ENCODE measurements at regions not wholly inside any gene's neighbourhood (a gene's known extent, or its start where the extent isn't known, plus 50 kb on each side); places are given as distances from the start of the nearest gene placed in this dataset.

GRCh38 chr2:196242131-196242620, 70.8 kb upstream of the STK17B start:
- Histone ChIP-seq H3K36me3 (ENCODE audit: control insufficient read depth in 2 of 2, extremely low read depth in 1 of 2, insufficient read depth in 2 of 2, low read length in 2 of 2) (peaks cover 5 to 32% of the 10 kb centered on the region in 2 experiments), H4K20me1 (replicated peaks; ENCODE audit: control insufficient read depth, extremely low read depth, insufficient read depth, low read length) (no peaks in the 10 kb centered on the region), H3K9me1 (replicated peaks; ENCODE audit: control insufficient read depth, extremely low read depth, insufficient read depth, low read length) (no peaks in the 10 kb centered on the region), H3K79me2 (ENCODE audit: control insufficient read depth, insufficient read depth, low read length) (peaks cover 6% of the 10 kb centered on the region), H3K4me1 (ENCODE audit: control insufficient read depth, extremely low read depth, insufficient read depth, low read length) (peaks cover 31% of the 10 kb centered on the region), H3K9me3 (replicated peaks; ENCODE audit: control insufficient read depth, insufficient read depth, low read length) (no peaks in the 10 kb centered on the region), H3K4me2 (ENCODE audit: insufficient read depth, low read length) (no peak overlapping the region), H3K9ac (replicated peaks; ENCODE audit: extremely low read depth, insufficient read depth, low read length) (no peak overlapping the region), H3K27me3 (ENCODE audit: control insufficient read depth in 2 of 2, insufficient read depth in 2 of 2, low read length in 2 of 2) (no peaks in the 10 kb centered on the region), H3K4me3 (replicated peaks in 1 of 3; ENCODE audit: insufficient read depth in 1 of 3, low read depth in 1 of 3, low read length in 3 of 3) (no peak overlapping the region), H2AFZ (ENCODE audit: low read depth, low read length) (no peak overlapping the region), H3K27ac (ENCODE audit: insufficient read depth, low read depth, low read length) (peak overlapping the region; percentile 19)
- no TSS peak for BruUV-seq (replicated peaks)
- TF ChIP-seq POLR2AphosphoS5 (IDR thresholded peaks at IDR 0.05; ENCODE audit: insufficient read depth, low read depth, low read length) (no peak), EZH2 (IDR thresholded peaks at IDR 0.05; ENCODE audit: borderline replicate concordance, low read depth, low read length, severe bottlenecking) (no peak), MYC (IDR thresholded peaks at IDR 0.05; ENCODE audit: low read depth, low read length) (no peak)
- intact Hi-C loops (cut with micrococcal nuclease) (no loop called here), dilution Hi-C loops (cut with MboI; ENCODE audit: extremely low pct_ligation_motif_present, low sequenced_read_pairs) (no loop called here)
- CTCF ChIA-PET, result interaction anchor here (0.6 to 1.4 kb wide), 3 partner anchors 10 to 164 kb away, joined by 3 to 4 read pairs (median 3); no protein-coding TSS in a partner anchor
- FAIRE-seq (peak; percentile 38), DNase-seq (ENCODE audit: low read depth, low spot score) (no peak)
- POLR2A ChIA-PET, result no interaction called here

GRCh38 chr2:196244516-196244915, 73.1 kb upstream of the STK17B start:
- H3K36me3 ChIP-seq (ENCODE audit: control insufficient read depth in 2 of 2, extremely low read depth in 1 of 2, insufficient read depth in 2 of 2, low read length in 2 of 2), result peaks cover 7 to 22% of the 10 kb centered on the region in 2 experiments
- no peaks in the 10 kb centered on the region for H3K79me2 ChIP-seq (ENCODE audit: control insufficient read depth, insufficient read depth, low read length)
- no peaks in the 10 kb centered on the region for H4K20me1 ChIP-seq (replicated peaks; ENCODE audit: control insufficient read depth, extremely low read depth, insufficient read depth, low read length)
- CTCF ChIA-PET, result interaction anchor here (1.1 to 1.2 kb wide), 4 partner anchors 15 to 166 kb away, joined by 3 to 6 read pairs (median 4); no protein-coding TSS in a partner anchor
- POLR2A ChIA-PET, result no interaction called here
- H3K4me3 ChIP-seq (replicated peaks in 1 of 3; ENCODE audit: insufficient read depth in 1 of 3, low read depth in 1 of 3, low read length in 3 of 3), result no peak overlapping the region
- no TSS peak for BruUV-seq (replicated peaks)
- H3K9ac ChIP-seq (replicated peaks; ENCODE audit: extremely low read depth, insufficient read depth, low read length), result no peak overlapping the region
- dilution Hi-C loops (cut with MboI; ENCODE audit: extremely low pct_ligation_motif_present, low sequenced_read_pairs), result no loop called here
- H3K9me3 ChIP-seq (replicated peaks; ENCODE audit: control insufficient read depth, insufficient read depth, low read length), result no peaks in the 10 kb centered on the region
- no peak for TF ChIP-seq JUN (IDR thresholded peaks at IDR 0.05; ENCODE audit: borderline replicate concordance, insufficient read depth, insufficient read length, low read depth)
- H3K27me3 ChIP-seq (ENCODE audit: control insufficient read depth in 2 of 2, insufficient read depth in 2 of 2, low read length in 2 of 2), result no peaks in the 10 kb centered on the region
- no peak overlapping the region for H3K27ac ChIP-seq (ENCODE audit: insufficient read depth, low read depth, low read length)
- no peak for DNase-seq (ENCODE audit: low read depth, low spot score)
- H3K9me1 ChIP-seq (replicated peaks; ENCODE audit: control insufficient read depth, extremely low read depth, insufficient read depth, low read length), result no peaks in the 10 kb centered on the region
- no peak overlapping the region for H2AFZ ChIP-seq (ENCODE audit: low read depth, low read length)
- no peak overlapping the region for H3K4me2 ChIP-seq (ENCODE audit: insufficient read depth, low read length)
- H3K4me1 ChIP-seq (ENCODE audit: control insufficient read depth, extremely low read depth, insufficient read depth, low read length), result peaks cover 19% of the 10 kb centered on the region
- no peak for FAIRE-seq
- intact Hi-C loops (cut with micrococcal nuclease), result no loop called here

Measured in endothelial cell of umbilical vein (primary cell).